Endothelial cell of umbilical vein (primary cell): ENCODE measurements at regions not wholly inside any gene's neighbourhood (a gene's known extent, or its start where the extent isn't known, plus 50 kb on each side); places are given as distances from the start of the nearest gene placed in this dataset.

Experiments used
- BruUV-seq: library from RNA; stranded (reverse); fragments of 400-500 nt; replicated peaks from 2 replicates; lab custom pipeline; 2021; lab: Mats Ljungman, UMichigan
- CTCF ChIA-PET: fragments of 300-600, 350-600 bp; sonication (Branson Sonifier 250); formaldehyde crosslinking; loops from one replicate; lab custom pipeline; 2021; ENCODE audit warnings: antibody characterized with exemption, inconsistent platforms; lab: Charles Lee
- POLR2A ChIA-PET: fragments of 300-600, 350-600 bp; sonication (Branson Sonifier 250); formaldehyde crosslinking; loops from one replicate; lab custom pipeline; 2021; ENCODE audit warnings: antibody characterized with exemption, inconsistent platforms; lab: Charles Lee
- DNase-seq: peaks from one replicate; pipeline ENCODE4 v3.0.0-alpha.2; 2011; ENCODE audit warnings: low read depth, low spot score
- FAIRE-seq: peaks from 2 replicates; lab custom pipeline; 2011; peaks lifted over from hg19 to GRCh38; lab: Jason Lieb, UNC
- H2AFZ ChIP-seq: 2 replicates; pipeline ENCODE4 v1.6.0; 2012; ENCODE audit warnings: low read depth, low read length, control low read depth, inconsistent platforms
- H3K27ac ChIP-seq: 2 replicates; pipeline ENCODE4 v1.5.1; 2011; ENCODE audit warnings: low read depth, mild to moderate bottlenecking, control low read depth, low read length, moderate library complexity; ENCODE audit not compliant: insufficient read depth
- H3K27me3 ChIP-seq, 2 experiments: 2 replicates each; pipeline versions ENCODE4 v1.6.0 to v1.6.1; 2011; ENCODE audit warnings: low read length in 2 of 2, mixed read lengths in 1 of 2; ENCODE audit not compliant: control insufficient read depth in 2 of 2, insufficient read depth in 2 of 2
- H3K36me3 ChIP-seq, 2 experiments: 2 replicates in 1 of 2; 3 replicates in 1 of 2; pipeline ENCODE4 v1.5.1; 2011; ENCODE audit warnings: low read length in 2 of 2, mild to moderate bottlenecking in 1 of 2, moderate library complexity in 1 of 2; ENCODE audit not compliant: control insufficient read depth in 2 of 2, insufficient read depth in 2 of 2; ENCODE audit errors: extremely low read depth in 1 of 2
- H3K4me1 ChIP-seq: 3 replicates; pipeline ENCODE4 v1.5.1; 2011; ENCODE audit warnings: mild to moderate bottlenecking, low read length; ENCODE audit not compliant: control insufficient read depth, insufficient read depth; ENCODE audit errors: extremely low read depth
- H3K4me2 ChIP-seq: 2 replicates; pipeline ENCODE4 v1.6.1; 2011; ENCODE audit warnings: low read length, control low read depth, mixed read lengths; ENCODE audit not compliant: insufficient read depth
- H3K4me3 ChIP-seq, 3 experiments: fragments of 200-600 bp in 1 of 3; sonication (generic), shearing (Covaris generic) in 1 of 3; replicated peaks in 1 of 3; 2 replicates each; pipeline ENCODE4 v1.5.1; 2011 to 2016; ENCODE audit warnings: control low read depth in 3 of 3, low read length in 3 of 3, mild to moderate bottlenecking in 2 of 3, inconsistent platforms in 1 of 3, low read depth in 1 of 3, moderate library complexity in 1 of 3; ENCODE audit not compliant: insufficient read depth in 1 of 3
- H3K79me2 ChIP-seq: 2 replicates; pipeline ENCODE4 v1.6.0; 2012; ENCODE audit warnings: low read length, inconsistent platforms; ENCODE audit not compliant: control insufficient read depth, insufficient read depth
- H3K9ac ChIP-seq: replicated peaks from 2 replicates; pipeline ENCODE3; 2011; ENCODE audit warnings: low read length, control low read depth; ENCODE audit not compliant: insufficient read depth; ENCODE audit errors: extremely low read depth
- H3K9me1 ChIP-seq: replicated peaks from 3 replicates; pipeline ENCODE4 v1.6.0; 2011; ENCODE audit warnings: mild to moderate bottlenecking, low read length; ENCODE audit not compliant: control insufficient read depth, insufficient read depth; ENCODE audit errors: extremely low read depth
- H3K9me3 ChIP-seq: replicated peaks from 2 replicates; pipeline ENCODE4 v1.5.1; 2012; ENCODE audit warnings: low read length, inconsistent platforms; ENCODE audit not compliant: control insufficient read depth, insufficient read depth
- H4K20me1 ChIP-seq: replicated peaks from 2 replicates; pipeline ENCODE3; 2011; ENCODE audit warnings: mild to moderate bottlenecking, low read length; ENCODE audit not compliant: control insufficient read depth, insufficient read depth; ENCODE audit errors: extremely low read depth
- CTCF ChIP-seq, 2 donors: IDR thresholded peaks; 1 replicate in 1 of 2; 2 replicates in 1 of 2; pipeline ENCODE4 v1.5.1; 2011; ENCODE audit warnings: low read length in 2 of 2, mild to moderate bottlenecking in 2 of 2, moderate library complexity in 2 of 2, control low read depth in 1 of 2, inconsistent platforms in 1 of 2, low read depth in 1 of 2; ENCODE audit not compliant: insufficient read depth in 1 of 2; ENCODE audit errors: extremely low read depth in 1 of 2
- EZH2 ChIP-seq: IDR thresholded peaks from 2 replicates; pipeline ENCODE4 v1.6.1; 2012; ENCODE audit warnings: borderline replicate concordance, low read depth, mild to moderate bottlenecking, moderate library complexity, low read length, inconsistent platforms; ENCODE audit not compliant: severe bottlenecking
- FOS ChIP-seq: IDR thresholded peaks from 2 replicates; pipeline ENCODE4 v1.6.1; 2011; ENCODE audit warnings: mild to moderate bottlenecking, low read length, moderate library complexity, borderline replicate concordance; ENCODE audit not compliant: insufficient read depth
- GATA2 ChIP-seq: IDR thresholded peaks from 2 replicates; pipeline ENCODE4 v1.7.0; 2011; ENCODE audit warnings: low read depth, mild to moderate bottlenecking, moderate library complexity, mixed read lengths, low read length; ENCODE audit not compliant: insufficient read length, insufficient read depth
- JUN ChIP-seq: IDR thresholded peaks from 2 replicates; pipeline ENCODE4 v1.6.1; 2011; ENCODE audit warnings: borderline replicate concordance, low read depth; ENCODE audit not compliant: insufficient read length, insufficient read depth
- MYC ChIP-seq: IDR thresholded peaks from one replicate; pipeline ENCODE4 v1.6.1; 2011; ENCODE audit warnings: mild to moderate bottlenecking, low read depth, low read length
- POLR2A ChIP-seq: IDR thresholded peaks from 2 replicates; pipeline ENCODE4 v1.6.1; 2012; ENCODE audit warnings: low read depth, mild to moderate bottlenecking, control low read depth, low read length
- POLR2AphosphoS5 ChIP-seq: IDR thresholded peaks from 2 replicates; pipeline ENCODE4 v1.6.1; 2012; ENCODE audit warnings: low read depth, mild to moderate bottlenecking, control low read depth, low read length, moderate library complexity; ENCODE audit not compliant: insufficient read depth
- dilution Hi-C: fragments of 300-500 bp; cut with MboI; formaldehyde crosslinking; loops from one replicate; pipeline ENCODE4 v1.15.0; 2019; ENCODE audit warnings: low sequenced_read_pairs; ENCODE audit not compliant: extremely low pct_ligation_motif_present
- intact Hi-C: fragments of 100-400 bp; cut with micrococcal nuclease; formaldehyde crosslinking; loops from one replicate; pipeline ENCODE4 v1.10.0; 2022

- dilution Hi-C loops, result no loop called here
- H3K9me1 ChIP-seq, result no peaks in the 10 kb centered on the region
- H3K9me3 ChIP-seq, result no peaks in the 10 kb centered on the region
- H3K27me3 ChIP-seq, result no peaks in the 10 kb centered on the region
- H3K4me1 ChIP-seq, result no peaks in the 10 kb centered on the region
- no peak overlapping the region for H3K4me3 ChIP-seq
- H3K4me2 ChIP-seq, result no peak overlapping the region
- CTCF ChIA-PET, result interaction anchor here (1.0 kb wide), 1 partner anchor 16 kb away, joined by 3 read pairs; no protein-coding TSS in a partner anchor
- no peak for DNase-seq
- H2AFZ ChIP-seq, result no peak overlapping the region
- no TSS peak for BruUV-seq
- H3K9ac ChIP-seq, result no peak overlapping the region
- POLR2A ChIA-PET, result no interaction called here
- TF ChIP-seq GATA2, result no peak
- TF ChIP-seq CTCF (IDR thresholded peaks at IDR 0.05; ENCODE audit: extremely low read depth in 1 of 2, insufficient read depth in 1 of 2, low read depth in 1 of 2, low read length in 2 of 2), result no peak
- TF ChIP-seq FOS, result no peak
- TF ChIP-seq EZH2, result no peak
- TF ChIP-seq MYC, result no peak
- TF ChIP-seq POLR2A, result no peak
- TF ChIP-seq POLR2AphosphoS5, result no peak
- TF ChIP-seq JUN, result no peak
- H3K27ac ChIP-seq, result no peak overlapping the region
- no peak for FAIRE-seq
- H3K36me3 ChIP-seq, result no peaks in the 10 kb centered on the region
- intact Hi-C loops, result no loop called here
- no peaks in the 10 kb centered on the region for H4K20me1 ChIP-seq
- H3K79me2 ChIP-seq, result no peaks in the 10 kb centered on the region
Measured at GRCh38 chr11:26040339-26040738, 291.6 kb upstream of the ANO3 start.
